Astrocyte (in vitro differentiated cells and primary cell): ENCODE measurements at regions not wholly inside any gene's neighbourhood (a gene's known extent, or its start where the extent isn't known, plus 50 kb on each side); places are given as distances from the start of the nearest gene placed in this dataset.

Experiments
- DNase-seq: peaks from one replicate; pipeline ENCODE4 v3.0.0-alpha.2; 2010; ENCODE audit warnings: low read depth
- FAIRE-seq: peaks from 2 replicates; lab custom pipeline; 2011; peaks lifted over from hg19 to GRCh38; lab: Jason Lieb, UNC
- H2AFZ ChIP-seq: 2 replicates; pipeline ENCODE4 v1.6.0; 2012; ENCODE audit warnings: low read depth, low read length, inconsistent platforms
- H3K27ac ChIP-seq: 2 replicates; pipeline ENCODE4 v1.5.1; 2011; ENCODE audit warnings: low read depth, low read length, inconsistent platforms
- H3K27me3 ChIP-seq: 2 replicates; pipeline ENCODE4 v1.6.0; 2011; ENCODE audit warnings: low read length, inconsistent platforms; ENCODE audit not compliant: insufficient read depth
- H3K36me3 ChIP-seq: 2 replicates; pipeline ENCODE4 v1.5.1; 2011; ENCODE audit warnings: low read length, inconsistent platforms; ENCODE audit not compliant: insufficient read depth
- H3K4me1 ChIP-seq: 2 replicates; pipeline ENCODE4 v1.5.1; 2011; ENCODE audit warnings: low read length, inconsistent platforms; ENCODE audit not compliant: insufficient read depth
- H3K4me2 ChIP-seq: 2 replicates; pipeline ENCODE4 v1.6.0; 2012; ENCODE audit warnings: low read length, inconsistent platforms
- H3K4me3 ChIP-seq: 2 replicates; pipeline ENCODE4 v1.5.1; 2011; ENCODE audit warnings: low read depth, mild to moderate bottlenecking, low read length, inconsistent platforms; ENCODE audit not compliant: insufficient read depth
- H3K79me2 ChIP-seq: 2 replicates; pipeline ENCODE4 v1.6.0; 2012; ENCODE audit warnings: mild to moderate bottlenecking, low read length, inconsistent platforms; ENCODE audit not compliant: insufficient read depth
- H3K9ac ChIP-seq: 2 replicates; pipeline ENCODE4 v1.6.0; 2012; ENCODE audit warnings: mild to moderate bottlenecking, low read length, inconsistent platforms
- H3K9me3 ChIP-seq: 2 replicates; pipeline ENCODE4 v1.5.1; 2012; ENCODE audit warnings: low read depth, mild to moderate bottlenecking, low read length, inconsistent platforms; ENCODE audit not compliant: insufficient read depth
- H4K20me1 ChIP-seq: 2 replicates; pipeline ENCODE4 v1.6.0; 2012; ENCODE audit warnings: low read length, inconsistent platforms; ENCODE audit not compliant: insufficient read depth
- H3K27ac Mint-ChIP-seq: one replicate; pipeline ENCODE4 v1.8.0; 2021; ENCODE audit warnings: mild to moderate bottlenecking, mixed read lengths; ENCODE audit not compliant: unreplicated experiment
- H3K27me3 Mint-ChIP-seq: one replicate; pipeline ENCODE4 v1.8.0; 2021; ENCODE audit warnings: low read depth, mixed read lengths; ENCODE audit not compliant: unreplicated experiment
- H3K36me3 Mint-ChIP-seq: one replicate; pipeline ENCODE4 v1.8.0; 2021; ENCODE audit warnings: low read depth, mixed read lengths; ENCODE audit not compliant: unreplicated experiment
- H3K4me1 Mint-ChIP-seq: one replicate; pipeline ENCODE4 v1.8.0; 2021; ENCODE audit warnings: low read depth, mixed read lengths; ENCODE audit not compliant: unreplicated experiment
- H3K4me3 Mint-ChIP-seq: one replicate; pipeline ENCODE4 v1.8.0; 2021; ENCODE audit warnings: mild to moderate bottlenecking, moderate library complexity, mixed read lengths; ENCODE audit not compliant: unreplicated experiment
- H3K9me3 Mint-ChIP-seq: one replicate; pipeline ENCODE4 v1.8.0; 2021; ENCODE audit warnings: mild to moderate bottlenecking, mixed read lengths; ENCODE audit not compliant: unreplicated experiment
- EZH2 ChIP-seq: IDR thresholded peaks from 2 replicates; pipeline ENCODE4 v1.6.1; 2012; ENCODE audit warnings: mild to moderate bottlenecking, low read length, inconsistent platforms; ENCODE audit not compliant: insufficient read depth
- TF ChIP-seq, protein P1 (sequence below): IDR thresholded peaks from 2 replicates; pipeline ENCODE4 v1.5.1; 2011; ENCODE audit warnings: low read depth, mild to moderate bottlenecking, inconsistent platforms, low read length, moderate library complexity; ENCODE audit not compliant: insufficient read depth

DNA sequence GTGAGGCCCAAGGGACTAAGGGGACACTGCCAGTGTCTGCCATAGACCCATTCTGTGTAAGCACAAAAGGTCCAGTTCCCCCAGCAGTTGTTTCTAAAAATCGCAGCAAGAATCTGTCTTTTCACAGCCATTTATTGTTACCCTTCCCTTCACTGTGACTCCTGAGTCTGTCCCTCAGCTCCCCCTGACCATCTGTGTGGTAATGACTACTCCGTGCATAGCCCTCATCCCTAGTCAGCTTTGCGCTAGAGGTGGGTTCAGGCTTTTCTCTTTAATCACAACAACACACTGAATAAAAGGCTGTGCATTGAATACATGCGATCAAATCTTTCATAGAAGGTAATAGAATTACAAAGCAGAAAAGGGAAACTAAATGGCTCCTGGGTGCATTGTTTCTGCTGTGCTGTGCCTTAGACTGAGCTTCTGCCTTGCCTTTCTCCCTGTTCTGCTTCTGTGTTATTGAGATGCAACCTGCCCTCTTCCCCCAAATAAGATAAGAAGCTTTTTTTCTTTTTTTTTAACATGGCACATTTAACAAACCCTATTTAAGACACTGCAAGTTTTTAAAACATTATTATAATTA, 836.0 kb upstream of the CDH2 start:
- Mint-ChIP-seq H3K4me1 (no peaks in the 10 kb centered on the region), H3K9me3 (no peaks in the 10 kb centered on the region), H3K36me3 (no peaks in the 10 kb centered on the region), H3K4me3 (no peak overlapping the region), H3K27ac (no peak overlapping the region), H3K27me3 (no peaks in the 10 kb centered on the region)
- Histone ChIP-seq H3K4me3 (no peak overlapping the region), H3K4me2 (no peak overlapping the region), H3K9ac (no peak overlapping the region), H3K4me1 (no peaks in the 10 kb centered on the region), H3K27me3 (no peaks in the 10 kb centered on the region), H3K36me3 (no peaks in the 10 kb centered on the region), H3K79me2 (no peaks in the 10 kb centered on the region), H4K20me1 (no peaks in the 10 kb centered on the region), H3K27ac (no peak overlapping the region), H2AFZ (no peak overlapping the region), H3K9me3 (no peaks in the 10 kb centered on the region)
- no peak for DNase-seq
- TF ChIP-seq, protein P1, sequence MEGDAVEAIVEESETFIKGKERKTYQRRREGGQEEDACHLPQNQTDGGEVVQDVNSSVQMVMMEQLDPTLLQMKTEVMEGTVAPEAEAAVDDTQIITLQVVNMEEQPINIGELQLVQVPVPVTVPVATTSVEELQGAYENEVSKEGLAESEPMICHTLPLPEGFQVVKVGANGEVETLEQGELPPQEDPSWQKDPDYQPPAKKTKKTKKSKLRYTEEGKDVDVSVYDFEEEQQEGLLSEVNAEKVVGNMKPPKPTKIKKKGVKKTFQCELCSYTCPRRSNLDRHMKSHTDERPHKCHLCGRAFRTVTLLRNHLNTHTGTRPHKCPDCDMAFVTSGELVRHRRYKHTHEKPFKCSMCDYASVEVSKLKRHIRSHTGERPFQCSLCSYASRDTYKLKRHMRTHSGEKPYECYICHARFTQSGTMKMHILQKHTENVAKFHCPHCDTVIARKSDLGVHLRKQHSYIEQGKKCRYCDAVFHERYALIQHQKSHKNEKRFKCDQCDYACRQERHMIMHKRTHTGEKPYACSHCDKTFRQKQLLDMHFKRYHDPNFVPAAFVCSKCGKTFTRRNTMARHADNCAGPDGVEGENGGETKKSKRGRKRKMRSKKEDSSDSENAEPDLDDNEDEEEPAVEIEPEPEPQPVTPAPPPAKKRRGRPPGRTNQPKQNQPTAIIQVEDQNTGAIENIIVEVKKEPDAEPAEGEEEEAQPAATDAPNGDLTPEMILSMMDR, result no peak
- TF ChIP-seq EZH2, result no peak
- FAIRE-seq, result no peak

DNA sequence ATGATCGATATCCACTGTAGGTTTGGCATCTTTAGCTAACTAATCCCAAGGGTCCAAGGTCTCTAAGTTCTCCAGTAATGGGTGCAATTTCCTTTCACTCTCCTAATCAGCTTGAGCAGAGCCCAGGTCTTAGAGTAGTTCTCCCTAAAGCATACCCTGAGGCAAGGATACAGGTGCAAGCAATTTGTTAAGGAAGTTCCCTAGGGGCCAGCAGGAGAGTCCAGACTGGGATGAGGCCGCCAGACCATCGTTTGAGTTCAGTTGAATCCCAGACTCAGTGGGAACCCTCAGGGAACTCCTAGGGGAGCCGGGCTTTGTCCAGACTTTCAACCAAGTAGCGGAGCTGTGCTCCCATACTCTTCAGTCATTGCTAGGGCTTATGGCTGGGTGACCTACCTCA, 835.4 kb upstream of the CDH2 start:
- Mint-ChIP-seq H3K4me3 (no peak overlapping the region), H3K4me1 (no peaks in the 10 kb centered on the region), H3K36me3 (no peaks in the 10 kb centered on the region), H3K9me3 (no peaks in the 10 kb centered on the region), H3K27ac (no peak overlapping the region), H3K27me3 (no peaks in the 10 kb centered on the region)
- no peak overlapping the region for H3K4me2 ChIP-seq
- no peaks in the 10 kb centered on the region for H3K9me3 ChIP-seq
- H3K4me3 ChIP-seq, result no peak overlapping the region
- no peaks in the 10 kb centered on the region for H4K20me1 ChIP-seq
- H3K9ac ChIP-seq, result no peak overlapping the region
- H3K36me3 ChIP-seq, result no peaks in the 10 kb centered on the region
- no peak for TF ChIP-seq EZH2
- TF ChIP-seq, protein P1, result no peak
- H2AFZ ChIP-seq, result no peak overlapping the region
- H3K27me3 ChIP-seq, result no peaks in the 10 kb centered on the region
- H3K4me1 ChIP-seq, result no peaks in the 10 kb centered on the region
- H3K79me2 ChIP-seq, result no peaks in the 10 kb centered on the region
- no peak overlapping the region for H3K27ac ChIP-seq
- no peak for FAIRE-seq
- no peak for DNase-seq

DNA sequence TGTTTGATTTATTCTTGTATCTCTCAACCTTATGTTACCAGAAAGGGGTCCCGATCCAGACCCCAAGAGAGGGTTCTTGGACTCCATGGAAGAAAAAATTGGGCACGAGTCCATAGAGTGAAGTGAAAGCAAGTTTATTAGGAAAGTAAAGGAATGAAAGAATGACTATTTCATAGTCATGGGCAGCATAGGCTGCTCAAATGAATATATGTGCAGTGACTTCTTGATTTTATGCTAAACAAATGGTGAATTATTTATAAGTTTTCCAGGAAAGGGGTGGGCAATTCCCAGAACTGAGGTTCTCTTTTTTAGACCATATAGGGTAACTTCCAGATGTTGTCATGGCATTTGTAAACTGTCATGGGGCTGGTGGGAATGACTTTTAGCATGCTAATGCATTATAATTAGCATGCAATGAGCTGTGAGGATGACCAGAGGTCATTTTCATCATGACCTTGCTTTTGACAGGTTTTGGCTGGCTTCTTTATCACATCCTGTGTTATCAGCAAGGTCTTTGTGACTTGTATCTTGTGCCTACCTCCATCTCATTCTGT, 832.4 kb upstream of the CDH2 start:
- Histone ChIP-seq H3K79me2 (no peaks in the 10 kb centered on the region), H3K4me3 (no peak overlapping the region), H2AFZ (no peak overlapping the region), H3K9me3 (no peaks in the 10 kb centered on the region), H3K27ac (no peak overlapping the region), H4K20me1 (no peaks in the 10 kb centered on the region), H3K4me1 (no peaks in the 10 kb centered on the region), H3K4me2 (no peak overlapping the region), H3K36me3 (no peaks in the 10 kb centered on the region), H3K27me3 (no peaks in the 10 kb centered on the region), H3K9ac (no peak overlapping the region)
- H3K9me3 Mint-ChIP-seq, result no peaks in the 10 kb centered on the region
- TF ChIP-seq, protein P1, result no peak
- TF ChIP-seq EZH2, result no peak
- no peaks in the 10 kb centered on the region for H3K36me3 Mint-ChIP-seq
- H3K4me1 Mint-ChIP-seq, result no peaks in the 10 kb centered on the region
- H3K4me3 Mint-ChIP-seq, result no peak overlapping the region
- FAIRE-seq (no peak), DNase-seq (no peak)
- no peaks in the 10 kb centered on the region for H3K27me3 Mint-ChIP-seq
- no peak overlapping the region for H3K27ac Mint-ChIP-seq
